ENCODE measurements at regions not wholly inside any gene's neighbourhood (a gene's known extent, or its start where the extent isn't known, plus 50 kb on each side); places are given as distances from the start of the nearest gene placed in this dataset.
A peak's percentile ranks its signal among the peaks of the same experiment; 100 is the strongest.
"Not testable (repeated sequence)": the region's sequence is repeated elsewhere in the genome, so short reads cannot be mapped to it uniquely, and the experiment has no call there.

GRCh38 chr7:110432061-110432553 is 658.8 kb upstream of the LRRN3 start:
- TF ChIP-seq, protein P1, sequence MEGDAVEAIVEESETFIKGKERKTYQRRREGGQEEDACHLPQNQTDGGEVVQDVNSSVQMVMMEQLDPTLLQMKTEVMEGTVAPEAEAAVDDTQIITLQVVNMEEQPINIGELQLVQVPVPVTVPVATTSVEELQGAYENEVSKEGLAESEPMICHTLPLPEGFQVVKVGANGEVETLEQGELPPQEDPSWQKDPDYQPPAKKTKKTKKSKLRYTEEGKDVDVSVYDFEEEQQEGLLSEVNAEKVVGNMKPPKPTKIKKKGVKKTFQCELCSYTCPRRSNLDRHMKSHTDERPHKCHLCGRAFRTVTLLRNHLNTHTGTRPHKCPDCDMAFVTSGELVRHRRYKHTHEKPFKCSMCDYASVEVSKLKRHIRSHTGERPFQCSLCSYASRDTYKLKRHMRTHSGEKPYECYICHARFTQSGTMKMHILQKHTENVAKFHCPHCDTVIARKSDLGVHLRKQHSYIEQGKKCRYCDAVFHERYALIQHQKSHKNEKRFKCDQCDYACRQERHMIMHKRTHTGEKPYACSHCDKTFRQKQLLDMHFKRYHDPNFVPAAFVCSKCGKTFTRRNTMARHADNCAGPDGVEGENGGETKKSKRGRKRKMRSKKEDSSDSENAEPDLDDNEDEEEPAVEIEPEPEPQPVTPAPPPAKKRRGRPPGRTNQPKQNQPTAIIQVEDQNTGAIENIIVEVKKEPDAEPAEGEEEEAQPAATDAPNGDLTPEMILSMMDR (conservative IDR thresholded peaks at IDR 0.05; ENCODE audit: low read depth, low read length), result no peak
- H3K4me3 ChIP-seq (ENCODE audit: low read depth, low read length), result no peak overlapping the region
- no peak for DNase-seq (ENCODE audit: low read depth)

DNA sequence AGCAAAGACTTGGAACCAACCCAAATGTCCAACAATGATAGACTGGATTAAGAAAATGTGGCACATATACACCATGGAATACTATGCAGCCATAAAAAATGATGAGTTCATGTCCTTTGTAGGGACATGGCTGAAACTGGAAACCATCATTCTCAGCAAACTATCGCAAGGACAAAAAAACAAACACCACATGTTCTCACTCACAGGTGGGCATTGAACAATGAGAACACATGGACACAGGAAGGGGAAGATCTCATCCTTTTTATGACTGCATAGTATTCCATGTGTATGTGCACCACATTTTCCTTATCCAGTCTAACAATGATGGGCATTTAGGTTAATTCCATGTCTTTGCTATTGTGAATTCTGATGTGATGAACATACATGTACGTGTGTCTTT is 652.0 kb upstream of the LRRN3 start:
- not testable (repeated sequence) for DNase-seq (ENCODE audit: low read depth); H3K4me3 ChIP-seq (ENCODE audit: low read depth, low read length)

DNA sequence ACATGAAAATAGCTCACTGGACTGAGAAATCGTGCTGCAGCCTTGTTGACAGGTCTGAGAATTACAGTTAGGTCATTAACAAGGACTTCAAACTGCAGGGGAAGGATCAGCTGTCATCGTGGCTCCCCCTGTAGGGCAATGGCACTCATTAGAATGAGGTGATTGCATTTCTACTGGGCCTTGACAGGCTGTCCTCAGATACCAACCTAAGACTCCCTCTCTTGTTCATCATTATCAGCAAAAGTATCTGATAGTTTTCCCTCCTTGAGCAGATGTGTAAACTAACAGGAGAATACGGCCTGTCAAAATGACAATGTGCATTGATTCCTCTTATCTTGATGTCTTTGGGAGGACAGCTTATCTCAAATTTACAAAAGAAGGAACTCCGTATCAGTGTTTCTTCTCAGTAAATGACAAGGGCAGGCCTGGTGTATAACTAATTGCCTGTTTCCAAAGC is 648.5 kb upstream of the LRRN3 start:
- H3K4me3 ChIP-seq (ENCODE audit: low read depth, low read length), result no peak overlapping the region
- peak; percentile 79 for DNase-seq (ENCODE audit: low read depth)
- TF ChIP-seq, protein P1 (conservative IDR thresholded peaks at IDR 0.05; ENCODE audit: low read depth, low read length), result peak; percentile 86

GRCh38 chr7:110446658-110447057 is 644.3 kb upstream of the LRRN3 start:
- DNase-seq (ENCODE audit: low read depth), result no peak
- TF ChIP-seq, protein P1 (conservative IDR thresholded peaks at IDR 0.05; ENCODE audit: low read depth, low read length), result no peak
- H3K4me3 ChIP-seq (ENCODE audit: low read depth, low read length), result no peak overlapping the region

DNA sequence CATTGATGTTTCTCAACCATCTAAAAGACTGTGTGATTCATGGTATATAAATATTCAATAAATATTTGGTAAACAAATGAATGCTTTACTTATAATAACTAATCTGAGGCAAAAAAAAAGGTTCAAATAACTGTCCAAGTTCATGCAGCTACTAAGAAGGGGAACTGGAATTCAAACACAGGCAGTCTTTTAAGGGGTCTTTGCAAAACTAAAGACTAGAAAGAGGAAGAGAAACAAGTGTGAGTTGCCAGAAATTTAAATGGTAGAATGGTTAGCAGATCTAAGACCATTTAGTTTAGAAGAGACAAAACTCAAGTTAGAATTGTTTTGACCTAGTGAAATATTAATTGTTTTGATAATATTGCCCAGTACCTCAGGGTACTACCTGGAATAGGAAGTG is 642.0 kb upstream of the LRRN3 start:
- DNase-seq (ENCODE audit: low read depth), result no peak
- H3K4me3 ChIP-seq (ENCODE audit: low read depth, low read length), result no peak overlapping the region
- TF ChIP-seq, protein P1 (conservative IDR thresholded peaks at IDR 0.05; ENCODE audit: low read depth, low read length), result no peak

DNA sequence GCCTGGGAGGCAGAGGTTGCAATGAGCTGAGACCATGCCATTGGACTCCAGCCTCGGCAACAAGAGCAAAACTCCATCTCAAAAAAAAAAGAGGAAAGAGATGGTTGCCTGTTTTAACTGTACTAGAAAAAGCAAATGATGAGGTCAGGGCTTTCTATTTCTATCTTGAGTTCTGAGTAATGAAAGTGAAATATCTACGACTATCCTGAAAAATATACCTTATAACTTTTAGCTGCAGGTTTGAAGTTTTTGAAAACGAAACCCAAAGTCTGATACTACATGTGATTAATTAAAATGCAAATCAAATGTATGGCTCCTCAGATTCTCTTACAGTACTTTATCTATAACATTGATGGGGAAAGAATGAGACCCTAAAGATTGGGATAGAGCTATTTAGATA is 636.2 kb upstream of the LRRN3 start:
- TF ChIP-seq, protein P1 (conservative IDR thresholded peaks at IDR 0.05; ENCODE audit: low read depth, low read length), result no peak
- DNase-seq (ENCODE audit: low read depth), result no peak
- no peak overlapping the region for H3K4me3 ChIP-seq (ENCODE audit: low read depth, low read length)

DNA sequence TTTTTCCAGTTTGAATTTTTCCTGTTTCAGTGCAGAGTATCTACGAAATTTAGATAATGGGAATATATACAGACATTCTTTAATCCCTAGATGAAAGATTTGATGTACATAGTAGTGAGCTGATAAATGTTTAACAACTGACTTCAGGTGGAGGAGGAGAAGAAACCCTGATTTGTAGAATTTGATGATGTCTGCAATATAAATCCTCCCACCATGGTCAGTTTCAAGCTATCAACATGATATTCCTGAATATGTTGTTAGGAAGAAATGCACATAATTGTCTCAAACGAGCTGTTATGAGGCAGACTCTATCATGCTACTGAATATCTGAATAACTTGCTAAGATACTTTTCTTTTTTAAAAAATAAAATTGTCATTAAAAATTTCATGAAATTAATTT is 629.3 kb upstream of the LRRN3 start:
- no peak for DNase-seq (ENCODE audit: low read depth)
- TF ChIP-seq, protein P1 (conservative IDR thresholded peaks at IDR 0.05; ENCODE audit: low read depth, low read length), result no peak
- H3K4me3 ChIP-seq (ENCODE audit: low read depth, low read length), result no peak overlapping the region
